Adrenal gland (tissue), 5 donors: ENCODE measurements at regions not wholly inside any gene's neighbourhood (a gene's known extent, or its start where the extent isn't known, plus 50 kb on each side); places are given as distances from the start of the nearest gene placed in this dataset.

ENCODE experiments used
- POLR2A ChIP-seq, 2 donors: fragments of 450-650 bp; IDR thresholded peaks; one replicate each; pipeline ENCODE4 v1.6.1; 2017; ENCODE audit warnings: antibody characterized with exemption in 2 of 2, mild to moderate bottlenecking in 2 of 2, moderate library complexity in 1 of 2
- TF ChIP-seq, protein P1 (sequence below), 6 experiments: fragments of 450-650 bp in 4 of 6; fragments of 200-600 bp in 2 of 6; sonication (generic) in 1 of 6; IDR thresholded peaks; 1 replicate in 5 of 6; 2 replicates in 1 of 6; pipeline versions ENCODE4 v1.5.1 to v1.8.0; 2016 to 2021; ENCODE audit warnings: antibody characterized with exemption in 6 of 6, mild to moderate bottlenecking in 2 of 6, moderate library complexity in 1 of 6
- donor health status: DM: no; HTN: no; CAD: no.

DNA sequence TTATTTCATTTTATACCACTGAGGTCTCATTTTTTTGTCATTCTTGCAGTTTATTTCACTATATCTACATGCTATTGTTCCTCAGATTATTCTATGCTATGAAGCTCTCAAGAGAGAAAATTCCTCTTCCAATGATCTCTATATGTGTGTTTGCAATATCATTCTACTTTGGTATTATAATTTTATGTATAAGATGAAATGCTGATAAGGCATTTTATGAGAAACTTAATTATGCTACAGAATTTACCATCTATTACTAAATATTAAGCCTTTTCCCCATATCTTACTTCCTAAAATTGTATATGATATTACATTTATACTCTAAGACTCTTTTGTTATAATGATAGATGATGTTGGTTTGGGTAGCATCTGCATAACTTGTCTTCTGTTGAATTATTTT lies 765.5 kb downstream of the KCNJ2 start:
- TF ChIP-seq POLR2A (IDR thresholded peaks at IDR 0.05): no peak
- TF ChIP-seq, protein P1, sequence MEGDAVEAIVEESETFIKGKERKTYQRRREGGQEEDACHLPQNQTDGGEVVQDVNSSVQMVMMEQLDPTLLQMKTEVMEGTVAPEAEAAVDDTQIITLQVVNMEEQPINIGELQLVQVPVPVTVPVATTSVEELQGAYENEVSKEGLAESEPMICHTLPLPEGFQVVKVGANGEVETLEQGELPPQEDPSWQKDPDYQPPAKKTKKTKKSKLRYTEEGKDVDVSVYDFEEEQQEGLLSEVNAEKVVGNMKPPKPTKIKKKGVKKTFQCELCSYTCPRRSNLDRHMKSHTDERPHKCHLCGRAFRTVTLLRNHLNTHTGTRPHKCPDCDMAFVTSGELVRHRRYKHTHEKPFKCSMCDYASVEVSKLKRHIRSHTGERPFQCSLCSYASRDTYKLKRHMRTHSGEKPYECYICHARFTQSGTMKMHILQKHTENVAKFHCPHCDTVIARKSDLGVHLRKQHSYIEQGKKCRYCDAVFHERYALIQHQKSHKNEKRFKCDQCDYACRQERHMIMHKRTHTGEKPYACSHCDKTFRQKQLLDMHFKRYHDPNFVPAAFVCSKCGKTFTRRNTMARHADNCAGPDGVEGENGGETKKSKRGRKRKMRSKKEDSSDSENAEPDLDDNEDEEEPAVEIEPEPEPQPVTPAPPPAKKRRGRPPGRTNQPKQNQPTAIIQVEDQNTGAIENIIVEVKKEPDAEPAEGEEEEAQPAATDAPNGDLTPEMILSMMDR (IDR thresholded peaks at IDR 0.05): no peak
